GM10266 (cell line): ENCODE measurements at regions not wholly inside any gene's neighbourhood (a gene's known extent, or its start where the extent isn't known, plus 50 kb on each side); places are given as distances from the start of the nearest gene placed in this dataset.
"Not testable (repeated sequence)": the region's sequence is repeated elsewhere in the genome, so short reads cannot be mapped to it uniquely, and the experiment has no call there.

Experiments
- DNase-seq: peaks from one replicate; pipeline ENCODE4 v3.0.0; 2012; ENCODE audit errors: extremely low spot score
- TF ChIP-seq, protein P1 (sequence below): IDR thresholded peaks from 2 replicates; pipeline ENCODE4 v1.5.1; 2012; ENCODE audit warnings: mild to moderate bottlenecking, low read depth; ENCODE audit not compliant: control insufficient read depth, insufficient read depth; ENCODE audit errors: missing control alignments

DNA sequence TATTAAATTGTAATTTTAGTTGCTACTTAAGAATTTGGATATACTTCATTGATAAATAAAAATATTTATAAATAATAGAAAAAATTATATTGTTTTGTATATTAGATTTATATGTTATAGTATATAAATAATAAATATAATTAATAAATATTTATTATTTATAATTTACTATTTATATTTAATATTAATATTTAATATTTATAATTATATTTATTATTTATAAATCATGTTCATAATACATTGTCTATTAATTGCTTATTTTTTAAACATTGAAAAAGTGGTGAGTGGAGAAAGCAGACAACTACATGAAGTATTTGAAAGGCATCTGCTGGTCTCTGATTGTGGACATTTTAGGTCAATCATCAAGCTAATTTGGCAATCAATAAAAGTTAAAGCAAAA is 464.5 kb downstream of the MMUT start:
- TF ChIP-seq, protein P1, sequence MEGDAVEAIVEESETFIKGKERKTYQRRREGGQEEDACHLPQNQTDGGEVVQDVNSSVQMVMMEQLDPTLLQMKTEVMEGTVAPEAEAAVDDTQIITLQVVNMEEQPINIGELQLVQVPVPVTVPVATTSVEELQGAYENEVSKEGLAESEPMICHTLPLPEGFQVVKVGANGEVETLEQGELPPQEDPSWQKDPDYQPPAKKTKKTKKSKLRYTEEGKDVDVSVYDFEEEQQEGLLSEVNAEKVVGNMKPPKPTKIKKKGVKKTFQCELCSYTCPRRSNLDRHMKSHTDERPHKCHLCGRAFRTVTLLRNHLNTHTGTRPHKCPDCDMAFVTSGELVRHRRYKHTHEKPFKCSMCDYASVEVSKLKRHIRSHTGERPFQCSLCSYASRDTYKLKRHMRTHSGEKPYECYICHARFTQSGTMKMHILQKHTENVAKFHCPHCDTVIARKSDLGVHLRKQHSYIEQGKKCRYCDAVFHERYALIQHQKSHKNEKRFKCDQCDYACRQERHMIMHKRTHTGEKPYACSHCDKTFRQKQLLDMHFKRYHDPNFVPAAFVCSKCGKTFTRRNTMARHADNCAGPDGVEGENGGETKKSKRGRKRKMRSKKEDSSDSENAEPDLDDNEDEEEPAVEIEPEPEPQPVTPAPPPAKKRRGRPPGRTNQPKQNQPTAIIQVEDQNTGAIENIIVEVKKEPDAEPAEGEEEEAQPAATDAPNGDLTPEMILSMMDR, result no peak
- DNase-seq, result no peak

DNA sequence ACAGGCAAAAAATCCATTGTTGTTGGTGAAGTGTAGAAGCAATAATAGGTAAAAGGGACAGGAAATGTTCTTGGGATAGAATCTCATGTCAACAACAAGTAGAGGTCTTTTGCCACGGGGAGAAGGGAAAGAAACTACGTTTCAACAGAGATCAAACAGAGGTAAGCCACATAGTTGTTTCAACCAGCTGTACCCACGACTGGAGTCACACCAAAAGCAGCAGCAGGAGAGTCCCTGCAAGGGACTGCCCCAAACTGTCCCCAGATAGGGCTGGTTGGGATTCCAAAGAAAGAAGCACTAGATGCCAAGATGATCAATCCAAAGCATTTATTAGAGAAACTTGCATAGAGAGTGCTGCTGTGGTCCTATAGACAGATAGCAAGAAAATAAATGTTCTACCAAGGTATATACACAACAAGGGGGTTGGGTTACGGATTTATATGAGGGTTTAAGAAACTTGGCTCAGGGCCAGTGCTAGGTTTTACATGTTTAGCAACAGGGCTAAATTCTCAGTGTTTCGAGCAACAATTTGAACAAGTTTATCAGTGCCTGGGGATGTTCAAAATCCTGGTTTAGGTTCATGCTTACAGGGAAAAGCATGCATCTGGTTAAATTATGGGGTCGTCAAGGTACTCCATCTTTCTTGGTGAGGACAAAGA is 466.5 kb downstream of the MMUT start:
- DNase-seq, result no peak
- TF ChIP-seq, protein P1, result no peak

DNA sequence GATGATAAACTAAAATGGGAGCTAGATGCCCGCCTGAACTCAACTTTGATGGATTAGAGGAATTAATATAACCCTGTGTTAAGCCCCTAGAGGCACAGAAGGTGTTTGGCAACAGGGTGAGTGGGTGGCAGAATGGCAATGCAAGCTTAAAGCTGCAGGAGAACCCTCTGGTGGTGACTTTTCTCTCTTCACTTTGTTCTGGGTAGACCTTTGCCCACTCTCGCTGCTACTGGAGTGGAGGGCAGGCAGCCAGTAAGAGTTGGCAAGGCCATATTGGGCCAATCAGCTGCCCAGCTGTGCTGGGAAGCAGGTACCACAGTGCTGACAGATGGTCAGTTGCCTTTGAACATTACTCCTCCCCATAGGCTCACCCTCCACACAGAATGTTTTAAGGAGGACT is 468.2 kb downstream of the MMUT start:
- TF ChIP-seq, protein P1, result no peak
- no peak for DNase-seq

DNA sequence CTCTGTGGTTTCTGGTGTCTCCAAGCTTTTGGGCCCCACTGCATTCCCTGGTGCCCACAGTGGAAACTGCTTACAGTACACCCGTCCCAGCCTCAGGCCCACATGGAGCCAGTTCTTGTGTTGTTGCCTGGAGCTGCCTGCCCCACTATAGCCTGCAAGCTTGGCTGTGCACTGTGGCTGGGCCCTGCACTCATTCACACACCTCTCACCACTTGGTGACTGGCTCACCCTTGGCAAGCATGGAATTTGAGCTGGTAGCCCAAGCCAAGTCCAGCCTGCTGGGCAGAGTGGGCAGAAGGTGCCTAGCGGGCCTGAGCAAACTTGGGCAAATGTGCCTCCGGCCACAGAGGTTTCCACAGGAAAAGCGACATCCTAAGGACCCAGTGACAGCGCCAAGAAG is 472.3 kb downstream of the MMUT start:
- DNase-seq, result no peak
- TF ChIP-seq, protein P1, result no peak

DNA sequence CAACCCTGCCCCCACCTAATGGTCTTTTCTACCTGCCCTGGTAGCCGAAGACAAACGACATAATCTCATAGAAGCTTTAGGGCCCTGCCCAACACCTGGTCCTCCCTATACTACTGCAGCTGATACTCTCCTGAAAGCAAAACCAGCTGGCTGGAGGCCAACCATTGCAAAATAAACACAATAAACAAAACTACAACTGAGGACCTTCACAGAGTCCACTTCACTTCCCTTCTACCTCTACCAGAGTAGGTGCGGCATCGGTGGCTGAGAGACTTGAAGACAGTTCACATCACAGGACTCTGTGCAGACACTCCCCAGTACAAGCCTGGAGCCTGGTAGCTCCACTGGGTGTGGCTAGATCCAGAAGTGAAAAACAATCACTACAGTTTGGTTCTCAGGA is 476.2 kb downstream of the MMUT start:
- no peak for DNase-seq
- TF ChIP-seq, protein P1, result no peak

DNA sequence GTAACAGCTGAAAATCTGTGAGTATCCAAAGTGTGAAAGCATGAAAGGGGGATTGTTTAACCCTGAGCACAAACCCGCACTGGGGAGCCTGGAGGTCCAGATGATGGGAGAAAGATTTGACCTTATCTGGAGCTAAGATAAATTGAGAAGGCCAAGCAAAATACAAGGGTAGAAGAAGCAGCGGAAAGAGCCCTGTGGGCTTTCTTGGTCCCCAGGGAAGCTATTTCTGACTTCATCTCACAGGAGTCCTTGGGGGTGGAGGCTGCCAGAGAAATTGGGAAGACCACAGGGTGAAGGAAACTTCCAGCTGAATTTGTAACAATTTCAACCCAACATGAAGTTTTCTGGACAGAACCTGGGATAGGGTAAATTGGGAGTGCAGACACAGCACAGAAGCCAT is 476.9 kb downstream of the MMUT start:
- TF ChIP-seq, protein P1, result no peak
- DNase-seq, result no peak

DNA sequence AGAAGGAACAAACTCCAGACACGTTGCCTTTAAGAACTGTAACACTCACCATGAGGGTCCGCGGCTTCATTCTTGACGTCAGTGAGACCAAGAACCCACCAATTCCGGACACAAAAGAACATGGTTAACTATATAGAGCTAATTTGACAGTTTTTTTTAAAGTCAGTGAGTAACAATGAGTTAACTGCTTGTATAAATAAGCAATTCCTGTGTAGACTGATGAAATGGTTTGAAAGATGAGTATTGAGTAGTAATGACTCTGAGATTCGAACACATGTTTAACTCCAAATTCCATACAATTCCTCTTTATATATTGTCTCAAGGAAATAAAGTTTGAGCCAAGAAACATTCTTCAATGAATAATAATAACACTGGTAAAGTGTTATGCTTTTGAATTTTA is 478.0 kb downstream of the MMUT start:
- TF ChIP-seq, protein P1, result no peak
- no peak for DNase-seq

DNA sequence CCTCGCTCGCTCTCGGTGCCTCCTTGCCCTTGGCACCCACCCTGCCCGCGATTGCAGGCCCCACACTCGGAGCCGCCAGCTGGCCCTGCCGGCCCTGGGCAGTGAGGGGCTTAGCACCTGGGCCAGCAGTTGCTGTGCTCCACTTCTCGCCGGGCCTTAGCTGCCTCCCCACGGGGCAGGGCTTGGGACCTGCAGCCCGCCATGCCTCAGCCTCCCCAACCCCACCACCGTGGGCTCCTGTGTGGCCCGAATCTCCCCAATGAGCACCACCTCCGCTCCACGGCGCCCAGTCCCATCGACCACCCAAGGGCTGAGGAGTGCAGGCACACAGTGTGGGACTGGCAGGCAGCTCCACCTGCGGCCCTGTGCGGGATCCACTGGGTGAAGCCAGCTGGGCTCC is 479.1 kb downstream of the MMUT start:
- not testable (repeated sequence) for DNase-seq
